DMS114 treated with DMSO at 0.1 percent for 48 hours (cell line): ENCODE measurements at regions not wholly inside any gene's neighbourhood (a gene's known extent, or its start where the extent isn't known, plus 50 kb on each side); places are given as distances from the start of the nearest gene placed in this dataset.
"Not testable (repeated sequence)": the region's sequence is repeated elsewhere in the genome, so short reads cannot be mapped to it uniquely, and the experiment has no call there.

ENCODE experiments used
- DNase-seq: peaks from one replicate; lab custom pipeline; 2025; ENCODE audit not compliant: unreplicated experiment; lab: John Stamatoyannopoulos, UW

- no peak for DNase-seq
These were observed 196.3 kb downstream of the GPAT3 start for GRCh38 chr4:83732114-83732635.

- DNase-seq = no peak
These were observed 195.7 kb downstream of the GPAT3 start for GRCh38 chr4:83731609-83732008.

GRCh38 chr4:83730958-83731357 lies 195.1 kb downstream of the GPAT3 start:
- not testable (repeated sequence) for DNase-seq

- DNase-seq = no peak
These were observed 192.3 kb downstream of the GPAT3 start for GRCh38 chr4:83728191-83728590.

GRCh38 chr4:83725336-83726085 lies 189.6 kb downstream of the GPAT3 start:
- DNase-seq = no peak

- DNase-seq = no peak
These were observed 188.8 kb downstream of the GPAT3 start for GRCh38 chr4:83724485-83725335.

- no peak for DNase-seq
These were observed 187.7 kb downstream of the GPAT3 start for GRCh38 chr4:83723609-83724008.

- DNase-seq = no peak
These were observed 186.9 kb downstream of the GPAT3 start for GRCh38 chr4:83722730-83723269.

- no peak for DNase-seq
These were observed 181.0 kb downstream of the GPAT3 start for GRCh38 chr4:83716874-83717273.

GRCh38 chr4:83712890-83713289 lies 177.0 kb downstream of the GPAT3 start:
- no peak for DNase-seq

- no peak for DNase-seq
These were observed 173.7 kb downstream of the GPAT3 start for GRCh38 chr4:83709627-83710026.

GRCh38 chr4:83708500-83709175 lies 172.7 kb downstream of the GPAT3 start:
- DNase-seq = no peak

GRCh38 chr4:83704786-83705185 lies 168.9 kb downstream of the GPAT3 start:
- DNase-seq = no peak

- no peak for DNase-seq
These were observed 167.8 kb downstream of the GPAT3 start for GRCh38 chr4:83703752-83704151.

- DNase-seq = no peak
These were observed 165.1 kb downstream of the GPAT3 start for GRCh38 chr4:83701041-83701440.

GRCh38 chr4:83699358-83699757 lies 163.4 kb downstream of the GPAT3 start:
- no peak for DNase-seq

GRCh38 chr4:83692028-83692427 lies 156.1 kb downstream of the GPAT3 start:
- no peak for DNase-seq

- DNase-seq = no peak
These were observed 150.3 kb downstream of the GPAT3 start for GRCh38 chr4:83686166-83686565.

GRCh38 chr4:83679692-83680091 lies 143.8 kb downstream of the GPAT3 start:
- DNase-seq = no peak

- no peak for DNase-seq
These were observed 143.3 kb downstream of the GPAT3 start for GRCh38 chr4:83679254-83679653.

GRCh38 chr4:83677656-83678055 lies 141.7 kb downstream of the GPAT3 start:
- DNase-seq = no peak
